ENCODE measurements at regions not wholly inside any gene's neighbourhood (a gene's known extent, or its start where the extent isn't known, plus 50 kb on each side); places are given as distances from the start of the nearest gene placed in this dataset.
"Not testable (repeated sequence)": the region's sequence is repeated elsewhere in the genome, so short reads cannot be mapped to it uniquely, and the experiment has no call there.

DNA sequence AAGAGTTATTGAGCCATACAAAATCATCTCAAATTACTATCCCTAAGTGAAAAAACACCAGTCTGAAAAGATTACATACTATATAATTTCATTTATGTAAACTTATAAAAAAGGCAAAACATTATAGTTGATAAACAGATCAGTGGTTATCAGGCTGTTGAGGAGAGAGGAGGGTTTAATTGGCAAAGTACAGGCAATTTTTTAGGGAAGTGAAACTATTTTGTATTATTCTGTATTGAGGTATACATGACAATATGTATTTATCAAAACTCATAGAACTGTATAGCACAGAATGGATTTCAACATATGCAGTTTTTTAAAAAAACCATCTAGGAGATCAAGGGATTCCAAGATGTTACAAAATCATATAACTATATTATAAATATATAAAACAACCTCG lies 403.7 kb downstream of the LTN1 start:
- POLR2A ChIA-PET = no interaction called here
- DNase-seq (ENCODE audit: extremely low spot score) = no peak
- TF ChIP-seq, protein P1, sequence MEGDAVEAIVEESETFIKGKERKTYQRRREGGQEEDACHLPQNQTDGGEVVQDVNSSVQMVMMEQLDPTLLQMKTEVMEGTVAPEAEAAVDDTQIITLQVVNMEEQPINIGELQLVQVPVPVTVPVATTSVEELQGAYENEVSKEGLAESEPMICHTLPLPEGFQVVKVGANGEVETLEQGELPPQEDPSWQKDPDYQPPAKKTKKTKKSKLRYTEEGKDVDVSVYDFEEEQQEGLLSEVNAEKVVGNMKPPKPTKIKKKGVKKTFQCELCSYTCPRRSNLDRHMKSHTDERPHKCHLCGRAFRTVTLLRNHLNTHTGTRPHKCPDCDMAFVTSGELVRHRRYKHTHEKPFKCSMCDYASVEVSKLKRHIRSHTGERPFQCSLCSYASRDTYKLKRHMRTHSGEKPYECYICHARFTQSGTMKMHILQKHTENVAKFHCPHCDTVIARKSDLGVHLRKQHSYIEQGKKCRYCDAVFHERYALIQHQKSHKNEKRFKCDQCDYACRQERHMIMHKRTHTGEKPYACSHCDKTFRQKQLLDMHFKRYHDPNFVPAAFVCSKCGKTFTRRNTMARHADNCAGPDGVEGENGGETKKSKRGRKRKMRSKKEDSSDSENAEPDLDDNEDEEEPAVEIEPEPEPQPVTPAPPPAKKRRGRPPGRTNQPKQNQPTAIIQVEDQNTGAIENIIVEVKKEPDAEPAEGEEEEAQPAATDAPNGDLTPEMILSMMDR (IDR thresholded peaks at IDR 0.05; ENCODE audit: control extremely low read depth, extremely low read depth, low read depth, missing control alignments) = no peak
- CTCF ChIA-PET = no interaction called here

DNA sequence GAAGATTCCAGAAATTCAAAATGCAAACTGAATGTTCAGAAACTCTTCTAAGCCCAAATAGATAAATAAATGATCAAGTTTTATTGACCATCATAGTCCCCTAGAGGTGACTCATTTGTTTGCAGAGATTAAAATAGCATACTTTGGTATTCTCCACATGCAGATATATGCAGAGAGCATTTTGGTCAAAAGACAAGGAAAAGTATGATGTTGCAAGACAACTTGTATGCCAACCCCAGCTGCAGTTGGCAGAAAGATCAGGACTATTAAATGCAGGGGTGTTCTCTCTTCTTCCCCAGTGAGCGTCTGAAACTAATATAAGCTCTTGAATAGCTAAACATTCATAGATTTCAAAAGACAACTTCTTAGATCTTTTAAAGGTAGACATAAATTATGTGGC lies 404.9 kb downstream of the LTN1 start:
- ChIA-PET CTCF (interaction anchor here (0.9 to 1.2 kb wide), 4 partner anchors 11 to 158 kb away, joined by 3 to 6 read pairs (median 4); no protein-coding TSS in a partner anchor), POLR2A (no interaction called here)
- no peak for DNase-seq (ENCODE audit: extremely low spot score)
- TF ChIP-seq, protein P1 (IDR thresholded peaks at IDR 0.05; ENCODE audit: control extremely low read depth, extremely low read depth, low read depth, missing control alignments) = no peak

DNA sequence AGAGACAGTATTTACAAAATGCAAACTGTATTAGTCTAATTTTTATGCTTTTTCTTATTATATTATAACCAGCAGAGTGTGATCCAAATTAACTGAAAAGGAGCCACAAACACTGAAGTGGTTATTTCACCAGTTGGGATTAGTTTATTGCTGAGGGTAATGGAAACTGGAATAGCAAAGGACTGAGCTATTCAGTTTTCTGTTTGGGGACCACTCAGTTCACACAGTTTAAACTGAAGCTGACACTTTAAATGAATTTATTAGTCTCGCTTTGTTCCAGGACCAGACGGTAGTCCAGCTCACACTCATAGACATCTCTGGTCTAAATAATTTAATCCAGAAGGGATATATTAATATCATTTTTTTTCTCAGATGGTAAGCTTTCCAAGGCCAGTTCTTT lies 410.7 kb downstream of the LTN1 start:
- POLR2A ChIA-PET = no interaction called here
- CTCF ChIA-PET = interaction anchor here (0.9 kb wide), 1 partner anchor 12 kb away, joined by 3 read pairs; no protein-coding TSS in a partner anchor
- TF ChIP-seq, protein P1 (IDR thresholded peaks at IDR 0.05; ENCODE audit: control extremely low read depth, extremely low read depth, low read depth, missing control alignments) = no peak
- no peak for DNase-seq (ENCODE audit: extremely low spot score)

DNA sequence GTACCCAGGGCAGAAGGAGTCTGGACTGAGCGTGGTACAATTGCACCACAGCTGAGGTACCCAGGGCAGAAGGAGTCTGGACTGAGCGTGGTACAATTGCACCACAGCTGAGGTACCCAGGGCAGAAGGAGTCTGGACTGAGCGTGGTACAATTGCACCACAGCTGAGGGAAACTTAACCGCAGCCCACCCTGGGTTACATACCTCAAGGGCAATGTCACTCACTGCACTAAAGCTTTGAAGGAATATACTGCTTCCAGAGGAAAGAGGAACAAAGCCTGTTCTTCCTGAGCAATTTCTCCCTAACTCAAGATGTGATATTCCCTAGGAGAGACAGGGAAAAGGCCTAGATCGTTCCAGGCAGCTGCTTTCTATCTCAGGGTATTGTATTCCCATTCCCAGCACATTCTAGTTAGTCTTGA lies 411.4 kb downstream of the LTN1 start:
- CTCF ChIA-PET; POLR2A ChIA-PET; DNase-seq (ENCODE audit: extremely low spot score): not testable (repeated sequence)

DNA sequence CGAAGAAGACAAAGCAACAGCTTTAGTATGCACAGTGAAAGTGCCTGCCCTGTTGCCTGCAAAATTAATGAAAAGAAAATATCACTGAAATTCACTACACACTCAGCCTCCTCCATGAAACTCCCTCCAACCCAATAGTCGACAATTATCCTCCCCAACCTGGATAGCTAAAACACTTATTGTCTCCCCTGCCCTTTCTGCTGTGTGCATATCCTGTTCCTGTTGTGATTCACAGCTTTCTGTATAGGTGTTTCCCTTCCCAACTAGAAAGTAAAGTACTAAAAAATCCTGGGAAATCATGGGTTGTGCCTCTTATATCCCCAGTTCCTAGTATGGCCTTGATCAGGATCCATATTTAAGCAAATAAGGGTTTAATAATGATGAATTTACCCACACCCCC lies 412.1 kb downstream of the LTN1 start:
- ChIA-PET POLR2A (no interaction called here), CTCF (interaction anchor here (1.2 kb wide), 1 partner anchor 66 kb away, joined by 3 read pairs; no protein-coding TSS in a partner anchor)
- TF ChIP-seq, protein P1 (IDR thresholded peaks at IDR 0.05; ENCODE audit: control extremely low read depth, extremely low read depth, low read depth, missing control alignments) = no peak
- no peak for DNase-seq (ENCODE audit: extremely low spot score)

DNA sequence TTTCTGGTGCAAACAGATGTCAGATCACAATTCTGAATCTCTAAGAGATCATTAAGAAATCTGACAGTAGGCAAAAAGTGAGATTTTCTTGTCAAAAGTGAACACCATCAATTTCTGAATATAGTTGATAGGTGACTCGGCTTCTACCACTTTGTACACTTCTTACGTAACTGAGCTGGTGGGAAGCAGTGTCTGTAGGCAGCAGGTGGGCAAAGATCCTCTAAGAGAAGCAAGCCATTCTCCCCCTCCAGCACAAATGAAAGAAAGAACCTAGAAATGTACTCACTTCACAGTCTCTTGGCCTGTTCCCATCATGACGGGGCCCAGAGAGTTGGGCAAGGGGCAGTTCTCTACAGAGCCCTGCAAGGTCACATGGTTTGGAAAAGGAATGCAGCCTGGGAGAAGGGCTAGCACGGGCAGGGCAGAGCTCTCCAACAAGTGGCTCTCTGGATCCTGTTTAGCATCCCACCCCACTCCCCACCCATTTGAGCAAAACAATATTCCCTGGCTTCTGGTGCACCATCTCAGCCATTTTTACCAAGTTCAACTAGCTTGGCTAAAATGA lies 412.6 kb downstream of the LTN1 start:
- no peak for DNase-seq (ENCODE audit: extremely low spot score)
- CTCF ChIA-PET = interaction anchor here (1.2 to 1.3 kb wide), 2 partner anchors 65 to 165 kb away, joined by 3 read pairs; no protein-coding TSS in a partner anchor
- POLR2A ChIA-PET = no interaction called here
- TF ChIP-seq, protein P1 (IDR thresholded peaks at IDR 0.05; ENCODE audit: control extremely low read depth, extremely low read depth, low read depth, missing control alignments) = no peak

DNA sequence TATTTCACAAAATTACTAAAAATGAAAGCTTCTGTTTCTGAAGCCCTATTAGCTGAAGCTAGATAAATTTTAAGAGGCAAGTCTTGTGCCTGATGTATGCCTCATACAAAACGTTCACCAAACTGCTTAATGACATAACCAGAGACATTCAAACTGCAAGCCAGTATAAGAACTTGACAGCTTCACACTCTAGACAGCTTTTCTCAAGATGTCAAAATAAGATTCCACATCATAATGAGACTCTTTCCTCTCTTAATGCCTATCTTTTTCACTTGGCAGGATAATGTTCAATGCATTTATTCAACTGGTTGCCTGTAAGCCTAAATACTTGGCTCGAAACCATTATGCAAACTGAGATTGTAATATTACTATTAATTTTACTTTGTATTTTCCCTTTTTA lies 424.0 kb downstream of the LTN1 start:
- TF ChIP-seq, protein P1 (IDR thresholded peaks at IDR 0.05; ENCODE audit: control extremely low read depth, extremely low read depth, low read depth, missing control alignments) = no peak
- ChIA-PET POLR2A (no interaction called here), CTCF (no interaction called here)
- no peak for DNase-seq (ENCODE audit: extremely low spot score)

DNA sequence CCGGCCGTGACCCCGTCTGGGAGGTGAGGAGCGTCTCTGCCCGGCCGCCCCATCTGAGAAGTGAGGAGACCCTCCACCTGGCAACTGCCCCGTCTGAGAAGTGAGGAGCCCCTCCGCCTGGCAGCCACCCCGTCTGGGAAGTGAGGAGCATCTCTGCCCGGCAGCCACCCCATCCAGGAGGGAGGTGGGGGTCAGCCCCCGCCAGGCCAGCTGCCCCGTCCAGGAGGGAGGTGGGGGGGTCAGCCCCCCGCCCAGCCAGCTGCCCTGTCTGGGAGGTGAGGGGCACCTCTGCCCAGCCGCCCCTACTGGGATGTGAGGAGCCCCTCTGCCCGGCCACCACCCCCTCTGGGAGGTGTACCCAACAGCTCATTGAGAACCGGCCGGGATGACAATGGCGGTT lies 428.7 kb downstream of the LTN1 start:
- CTCF ChIA-PET; DNase-seq (ENCODE audit: extremely low spot score): not testable (repeated sequence)

More for the DNA sequence above, 428.7 kb downstream of the LTN1 start:
- POLR2A ChIA-PET = not testable (repeated sequence)
